Jurkat, Clone E6-1 (cell line): ENCODE measurements at regions not wholly inside any gene's neighbourhood (a gene's known extent, or its start where the extent isn't known, plus 50 kb on each side); places are given as distances from the start of the nearest gene placed in this dataset.

ENCODE experiments used
- DNase-seq: peaks from one replicate; pipeline ENCODE4 v3.0.0-alpha.2; 2011; ENCODE audit warnings: low read depth, low spot score
- H3K4me3 ChIP-seq: 2 replicates; pipeline ENCODE4 v1.5.1; 2011; ENCODE audit warnings: mild to moderate bottlenecking, low read length, control low read depth, moderate library complexity

GRCh38 chr4:38590046-38590445, 74.0 kb upstream of the KLF3 start:
- H3K4me3 ChIP-seq: no peak overlapping the region
- no peak for DNase-seq

GRCh38 chr4:38591617-38592337, 72.2 kb upstream of the KLF3 start:
- H3K4me3 ChIP-seq: no peak overlapping the region
- DNase-seq: no peak

- DNase-seq: no peak
- no peak overlapping the region for H3K4me3 ChIP-seq
These were observed 65.5 kb upstream of the KLF3 start for GRCh38 chr4:38598489-38598888.

GRCh38 chr4:38600575-38600974, 63.4 kb upstream of the KLF3 start:
- no peak overlapping the region for H3K4me3 ChIP-seq
- DNase-seq: no peak

- DNase-seq: no peak
- H3K4me3 ChIP-seq: no peak overlapping the region
These were observed 62.6 kb upstream of the KLF3 start for GRCh38 chr4:38601244-38601915.

GRCh38 chr4:38601916-38602291, 62.1 kb upstream of the KLF3 start:
- DNase-seq: no peak

GRCh38 chr4:38603652-38604051, 60.3 kb upstream of the KLF3 start:
- DNase-seq: no peak
- H3K4me3 ChIP-seq: no peak overlapping the region

More at GRCh38 chr4:38601916-38602291, 62.1 kb upstream of the KLF3 start:
- H3K4me3 ChIP-seq: no peak overlapping the region

- DNase-seq: peak; percentile 10
- H3K4me3 ChIP-seq: no peak overlapping the region; the same call in 1 of the 2 replicates
These were observed 58.7 kb upstream of the KLF3 start for GRCh38 chr4:38605181-38605752.

- no peak overlapping the region for H3K4me3 ChIP-seq
- no peak for DNase-seq
These were observed 58.0 kb upstream of the KLF3 start for GRCh38 chr4:38605753-38606586.

- peak; percentile 24 for DNase-seq
- no peak overlapping the region for H3K4me3 ChIP-seq
These were observed 57.5 kb upstream of the KLF3 start for GRCh38 chr4:38606587-38606905.

- no peak overlapping the region for H3K4me3 ChIP-seq
- DNase-seq: no peak
These were observed 54.4 kb upstream of the KLF3 start for GRCh38 chr4:38609614-38610013.

- H3K4me3 ChIP-seq: no peak overlapping the region
- no peak for DNase-seq
These were observed 53.5 kb upstream of the KLF3 start for GRCh38 chr4:38610521-38610920.

- DNase-seq: no peak
- H3K4me3 ChIP-seq: no peak overlapping the region
These were observed 53.0 kb upstream of the KLF3 start for GRCh38 chr4:38610966-38611431.

- no peak overlapping the region for H3K4me3 ChIP-seq
- no peak for DNase-seq
These were observed 52.3 kb upstream of the KLF3 start for GRCh38 chr4:38611676-38612075.

- no peak for DNase-seq
- H3K4me3 ChIP-seq: no peak overlapping the region
These were observed 51.2 kb upstream of the KLF3 start for GRCh38 chr4:38612646-38613414.
